A673 (cell line): ENCODE measurements at regions not wholly inside any gene's neighbourhood (a gene's known extent, or its start where the extent isn't known, plus 50 kb on each side); places are given as distances from the start of the nearest gene placed in this dataset.

Experiments used
- BruUV-seq: library from RNA; stranded (reverse); fragments of 400-500 nt; replicated peaks from 2 replicates; lab custom pipeline; 2021; lab: Mats Ljungman, UMichigan
- CTCF ChIA-PET: fragments of 300-600 bp; sonication (Branson Sonifier 250); formaldehyde crosslinking; loops from one replicate; lab custom pipeline; 2022; ENCODE audit warnings: antibody characterized with exemption; lab: Charles Lee
- POLR2A ChIA-PET: fragments of 300-600 bp; sonication (Branson Sonifier 250); formaldehyde crosslinking; loops from one replicate; lab custom pipeline; 2022; ENCODE audit warnings: antibody characterized with exemption; ENCODE audit not compliant: low non-redundant PET; lab: Charles Lee
- DNase-seq: peaks from one replicate; pipeline ENCODE4 v3.0.0-alpha.2; 2015; ENCODE audit warnings: low spot score
- H3K27ac ChIP-seq: fragments of 200-600 bp; sonication (generic); 2 replicates; pipeline ENCODE4 v1.5.1; 2016; ENCODE audit warnings: mixed run types, low read depth, mild to moderate bottlenecking, mixed read lengths, antibody characterized with exemption, low read length; ENCODE audit not compliant: poor library complexity, severe bottlenecking
- H3K27me3 ChIP-seq: fragments of 200-600 bp; sonication (generic); replicated peaks from 2 replicates; pipeline ENCODE4 v1.6.1; 2017; ENCODE audit warnings: mixed run types, low read depth, mild to moderate bottlenecking, mixed read lengths, antibody characterized with exemption, low read length; ENCODE audit not compliant: insufficient read depth, poor library complexity
- H3K36me3 ChIP-seq: fragments of 200-600 bp; sonication (generic); 2 replicates; pipeline ENCODE4 v1.6.1; 2016; ENCODE audit warnings: mixed run types, mild to moderate bottlenecking, mixed read lengths, antibody characterized with exemption, low read length; ENCODE audit not compliant: insufficient read depth, poor library complexity, severe bottlenecking
- H3K4me1 ChIP-seq: fragments of 200-600 bp; sonication (generic); 2 replicates; pipeline ENCODE4 v1.6.1; 2017; ENCODE audit warnings: mixed run types, mild to moderate bottlenecking, mixed read lengths, antibody characterized with exemption, low read length; ENCODE audit not compliant: insufficient read depth, poor library complexity, severe bottlenecking
- H3K4me3 ChIP-seq: fragments of 200-600 bp; sonication (generic); 2 replicates; pipeline ENCODE4 v1.5.1; 2016; ENCODE audit warnings: low read depth, mixed run types, mild to moderate bottlenecking, mixed read lengths, low read length; ENCODE audit not compliant: poor library complexity, severe bottlenecking
- H3K9me3 ChIP-seq: fragments of 200-600 bp; sonication (generic); 2 replicates; pipeline ENCODE4 v1.6.1; 2016; ENCODE audit warnings: mixed run types, low read depth, mild to moderate bottlenecking, mixed read lengths, antibody characterized with exemption, low read length; ENCODE audit not compliant: poor library complexity, severe bottlenecking
- EZH2 ChIP-seq: fragments of 200-600 bp; sonication (generic); IDR thresholded peaks from 2 replicates; pipeline ENCODE4 v1.6.1; 2017; ENCODE audit warnings: borderline replicate concordance, low read depth, mild to moderate bottlenecking, mixed read lengths, antibody characterized with exemption, low read length; ENCODE audit not compliant: poor library complexity, severe bottlenecking
- intact Hi-C: fragments of 100-400 bp; cut with micrococcal nuclease; formaldehyde crosslinking; loops from one replicate; pipeline ENCODE4 v1.10.0; 2022; ENCODE audit not compliant: unreplicated experiment
- TF ChIP-seq, protein P1 (sequence below): fragments of 300-800, 200-600 bp; sonication (generic); conservative IDR thresholded peaks from 2 replicates; pipeline ENCODE4 v1.5.1; 2017; ENCODE audit warnings: low read depth, mild to moderate bottlenecking, antibody characterized with exemption, low read length, moderate library complexity, mixed read lengths

DNA sequence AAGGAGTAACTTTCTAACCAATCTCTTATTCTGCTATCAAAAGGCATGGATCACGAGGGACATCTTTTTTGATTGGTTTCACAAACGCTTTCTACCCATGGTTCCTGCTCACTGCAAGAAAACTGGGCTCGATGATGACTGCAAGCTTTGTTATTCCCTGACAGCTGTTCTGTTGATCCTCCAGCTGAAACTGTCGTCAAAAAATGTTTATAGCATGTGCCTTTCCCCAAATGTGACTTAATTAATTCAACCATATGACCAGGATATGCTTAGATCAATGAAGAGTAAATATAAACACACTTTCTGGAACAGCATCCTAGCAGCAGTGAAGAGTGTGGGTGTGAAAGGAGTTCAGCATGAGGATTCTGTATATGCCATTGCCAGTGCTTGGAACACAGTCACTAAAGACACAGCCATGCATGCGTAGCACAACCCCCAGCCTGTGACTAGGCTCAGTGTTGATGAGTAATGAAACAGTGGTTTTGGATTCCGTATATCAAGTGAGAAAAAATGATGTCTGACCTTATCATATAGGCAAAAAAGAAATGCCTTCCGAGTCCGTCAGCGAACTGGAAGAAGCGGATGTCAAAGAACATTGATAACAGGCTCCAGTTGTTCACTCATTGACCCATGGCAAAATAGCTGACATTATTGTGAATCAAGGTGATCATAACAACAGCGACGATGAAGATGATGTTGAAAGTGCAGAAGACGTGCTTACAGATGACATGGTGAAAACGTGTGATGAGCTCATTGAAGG is 347.4 kb downstream of the FGF9 start:
- Histone ChIP-seq H3K4me3 (no peak overlapping the region), H3K36me3 (no peaks in the 10 kb centered on the region), H3K27me3 (no peaks in the 10 kb centered on the region), H3K27ac (no peak overlapping the region), H3K9me3 (no peaks in the 10 kb centered on the region), H3K4me1 (no peaks in the 10 kb centered on the region)
- intact Hi-C loops = no loop called here
- no peak for TF ChIP-seq EZH2
- TF ChIP-seq, protein P1, sequence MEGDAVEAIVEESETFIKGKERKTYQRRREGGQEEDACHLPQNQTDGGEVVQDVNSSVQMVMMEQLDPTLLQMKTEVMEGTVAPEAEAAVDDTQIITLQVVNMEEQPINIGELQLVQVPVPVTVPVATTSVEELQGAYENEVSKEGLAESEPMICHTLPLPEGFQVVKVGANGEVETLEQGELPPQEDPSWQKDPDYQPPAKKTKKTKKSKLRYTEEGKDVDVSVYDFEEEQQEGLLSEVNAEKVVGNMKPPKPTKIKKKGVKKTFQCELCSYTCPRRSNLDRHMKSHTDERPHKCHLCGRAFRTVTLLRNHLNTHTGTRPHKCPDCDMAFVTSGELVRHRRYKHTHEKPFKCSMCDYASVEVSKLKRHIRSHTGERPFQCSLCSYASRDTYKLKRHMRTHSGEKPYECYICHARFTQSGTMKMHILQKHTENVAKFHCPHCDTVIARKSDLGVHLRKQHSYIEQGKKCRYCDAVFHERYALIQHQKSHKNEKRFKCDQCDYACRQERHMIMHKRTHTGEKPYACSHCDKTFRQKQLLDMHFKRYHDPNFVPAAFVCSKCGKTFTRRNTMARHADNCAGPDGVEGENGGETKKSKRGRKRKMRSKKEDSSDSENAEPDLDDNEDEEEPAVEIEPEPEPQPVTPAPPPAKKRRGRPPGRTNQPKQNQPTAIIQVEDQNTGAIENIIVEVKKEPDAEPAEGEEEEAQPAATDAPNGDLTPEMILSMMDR = no peak
- no peak for DNase-seq
- ChIA-PET POLR2A (no interaction called here), CTCF (no interaction called here)
- no TSS peak for BruUV-seq

DNA sequence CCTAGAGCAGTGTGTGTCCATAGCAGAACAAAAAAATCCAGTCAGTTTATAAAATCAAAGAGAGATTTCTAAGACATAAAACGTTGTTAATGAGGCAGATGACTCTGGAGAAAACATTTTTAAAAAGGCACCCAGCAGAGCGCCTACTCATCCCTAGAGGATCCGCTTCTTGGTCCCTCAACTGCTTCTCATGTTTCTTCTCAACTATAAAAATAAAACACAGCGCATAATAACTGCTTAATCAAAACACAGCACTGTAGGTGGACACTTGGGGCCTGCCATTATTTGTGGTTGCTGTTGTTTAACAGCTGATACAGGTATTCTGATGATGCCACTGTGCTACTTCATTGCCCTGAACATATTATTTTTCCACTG is 347.9 kb downstream of the FGF9 start:
- no peak overlapping the region for H3K27ac ChIP-seq
- ChIA-PET POLR2A (no interaction called here), CTCF (no interaction called here)
- no peaks in the 10 kb centered on the region for H3K9me3 ChIP-seq
- DNase-seq = no peak
- no TSS peak for BruUV-seq
- intact Hi-C loops = no loop called here
- no peaks in the 10 kb centered on the region for H3K27me3 ChIP-seq
- no peak for TF ChIP-seq EZH2
- TF ChIP-seq, protein P1 = no peak
- H3K4me1 ChIP-seq = no peaks in the 10 kb centered on the region
- H3K4me3 ChIP-seq = no peak overlapping the region
- H3K36me3 ChIP-seq = no peaks in the 10 kb centered on the region

- TF ChIP-seq, protein P1 = no peak
- no peak for TF ChIP-seq EZH2
- intact Hi-C loops = no loop called here
- Histone ChIP-seq H3K9me3 (no peaks in the 10 kb centered on the region), H3K4me3 (no peak overlapping the region), H3K27me3 (no peaks in the 10 kb centered on the region), H3K36me3 (no peaks in the 10 kb centered on the region), H3K27ac (no peak overlapping the region), H3K4me1 (no peaks in the 10 kb centered on the region)
- DNase-seq = no peak
- CTCF ChIA-PET = no interaction called here
- no TSS peak for BruUV-seq
- POLR2A ChIA-PET = no interaction called here
Measured at GRCh38 chr13:22024381-22024994, 353.6 kb downstream of the FGF9 start.
